GM10248 (cell line): ENCODE measurements at regions not wholly inside any gene's neighbourhood (a gene's known extent, or its start where the extent isn't known, plus 50 kb on each side); places are given as distances from the start of the nearest gene placed in this dataset.

ENCODE experiments used
- CTCF ChIA-PET: fragments of 300-600 bp; sonication (Branson Sonifier 250); formaldehyde crosslinking; extraction: SDS; loops from one replicate; lab custom pipeline; 2021; ENCODE audit warnings: antibody characterized with exemption; lab: Yijun Ruan, JAX
- POLR2A ChIA-PET: fragments of 350-650 bp; sonication (Branson Sonifier 250); formaldehyde crosslinking; extraction: SDS; loops from one replicate; lab custom pipeline; 2020; ENCODE audit warnings: antibody characterized with exemption; lab: Yijun Ruan, JAX
- DNase-seq: peaks from one replicate; pipeline ENCODE4 v3.0.0; 2012; ENCODE audit errors: extremely low spot score
- TF ChIP-seq, protein P1 (sequence below): IDR thresholded peaks from 2 replicates; pipeline ENCODE4 v1.5.1; 2012; ENCODE audit warnings: mild to moderate bottlenecking, low read depth; ENCODE audit errors: extremely low read depth, missing control alignments, control extremely low read depth

DNA sequence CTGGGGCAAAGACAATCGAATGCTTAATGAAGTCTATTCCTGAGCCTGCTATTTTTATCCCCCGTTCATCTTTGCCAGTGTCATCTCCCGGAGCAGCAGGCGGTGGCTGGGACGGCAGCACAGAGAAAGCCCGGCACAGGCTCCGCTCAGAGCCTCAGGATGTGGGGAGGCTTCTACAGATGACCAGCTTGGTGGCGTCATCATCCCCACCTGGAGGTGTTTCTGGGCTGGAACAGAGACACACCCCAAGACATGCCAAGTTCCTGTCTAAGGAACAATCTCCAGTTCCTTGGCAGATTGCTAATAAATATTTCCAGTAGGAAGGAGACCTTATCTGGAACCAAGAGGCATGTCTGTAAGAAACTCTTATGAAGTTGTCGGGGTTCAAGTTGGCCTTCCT lies 552.4 kb upstream of the MGMT start:
- CTCF ChIA-PET = no interaction called here
- no peak for DNase-seq
- POLR2A ChIA-PET = no interaction called here
- TF ChIP-seq, protein P1, sequence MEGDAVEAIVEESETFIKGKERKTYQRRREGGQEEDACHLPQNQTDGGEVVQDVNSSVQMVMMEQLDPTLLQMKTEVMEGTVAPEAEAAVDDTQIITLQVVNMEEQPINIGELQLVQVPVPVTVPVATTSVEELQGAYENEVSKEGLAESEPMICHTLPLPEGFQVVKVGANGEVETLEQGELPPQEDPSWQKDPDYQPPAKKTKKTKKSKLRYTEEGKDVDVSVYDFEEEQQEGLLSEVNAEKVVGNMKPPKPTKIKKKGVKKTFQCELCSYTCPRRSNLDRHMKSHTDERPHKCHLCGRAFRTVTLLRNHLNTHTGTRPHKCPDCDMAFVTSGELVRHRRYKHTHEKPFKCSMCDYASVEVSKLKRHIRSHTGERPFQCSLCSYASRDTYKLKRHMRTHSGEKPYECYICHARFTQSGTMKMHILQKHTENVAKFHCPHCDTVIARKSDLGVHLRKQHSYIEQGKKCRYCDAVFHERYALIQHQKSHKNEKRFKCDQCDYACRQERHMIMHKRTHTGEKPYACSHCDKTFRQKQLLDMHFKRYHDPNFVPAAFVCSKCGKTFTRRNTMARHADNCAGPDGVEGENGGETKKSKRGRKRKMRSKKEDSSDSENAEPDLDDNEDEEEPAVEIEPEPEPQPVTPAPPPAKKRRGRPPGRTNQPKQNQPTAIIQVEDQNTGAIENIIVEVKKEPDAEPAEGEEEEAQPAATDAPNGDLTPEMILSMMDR = no peak

DNA sequence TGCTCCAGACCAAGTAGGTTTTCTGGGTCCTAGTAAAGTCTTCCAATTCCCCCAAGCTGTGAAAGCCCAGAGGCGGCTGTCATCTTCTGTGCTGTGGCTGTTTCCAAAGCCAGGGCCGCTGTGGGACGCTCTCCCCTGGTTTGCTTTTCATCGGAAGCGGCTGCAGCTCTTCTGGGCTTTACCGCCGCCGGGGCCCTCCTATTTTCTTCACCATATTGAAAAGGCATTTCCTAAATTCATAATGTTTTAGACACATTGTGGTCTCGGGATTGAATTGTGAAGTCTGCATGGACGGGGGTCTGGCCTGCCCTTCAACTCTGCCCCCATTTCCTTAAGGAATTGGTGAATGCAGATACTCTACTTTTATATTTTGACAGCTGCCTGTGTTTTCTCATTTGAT lies 551.4 kb upstream of the MGMT start:
- DNase-seq = no peak
- TF ChIP-seq, protein P1 = no peak
- ChIA-PET POLR2A (no interaction called here), CTCF (no interaction called here)

DNA sequence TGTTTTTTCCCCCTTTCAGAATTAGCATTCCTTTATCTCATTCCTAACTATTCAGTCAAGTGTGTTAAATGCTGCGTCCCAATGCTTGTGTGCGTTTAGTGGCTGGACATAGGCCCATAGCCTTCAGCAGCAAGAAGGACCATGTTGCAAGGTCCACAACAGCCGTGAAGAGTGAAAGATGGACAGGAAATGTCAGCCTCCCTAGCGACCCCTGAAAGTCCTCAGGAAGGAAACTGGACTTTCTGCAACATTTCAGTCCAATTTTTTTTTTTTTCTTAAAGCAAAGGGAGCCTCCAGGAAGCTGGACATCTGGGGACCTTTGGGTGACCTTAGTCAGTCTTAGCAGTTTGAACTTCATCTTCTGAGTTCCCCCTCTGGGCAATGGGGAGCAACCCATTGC lies 550.7 kb upstream of the MGMT start:
- POLR2A ChIA-PET = no interaction called here
- CTCF ChIA-PET = no interaction called here
- no peak for DNase-seq
- TF ChIP-seq, protein P1 = no peak

DNA sequence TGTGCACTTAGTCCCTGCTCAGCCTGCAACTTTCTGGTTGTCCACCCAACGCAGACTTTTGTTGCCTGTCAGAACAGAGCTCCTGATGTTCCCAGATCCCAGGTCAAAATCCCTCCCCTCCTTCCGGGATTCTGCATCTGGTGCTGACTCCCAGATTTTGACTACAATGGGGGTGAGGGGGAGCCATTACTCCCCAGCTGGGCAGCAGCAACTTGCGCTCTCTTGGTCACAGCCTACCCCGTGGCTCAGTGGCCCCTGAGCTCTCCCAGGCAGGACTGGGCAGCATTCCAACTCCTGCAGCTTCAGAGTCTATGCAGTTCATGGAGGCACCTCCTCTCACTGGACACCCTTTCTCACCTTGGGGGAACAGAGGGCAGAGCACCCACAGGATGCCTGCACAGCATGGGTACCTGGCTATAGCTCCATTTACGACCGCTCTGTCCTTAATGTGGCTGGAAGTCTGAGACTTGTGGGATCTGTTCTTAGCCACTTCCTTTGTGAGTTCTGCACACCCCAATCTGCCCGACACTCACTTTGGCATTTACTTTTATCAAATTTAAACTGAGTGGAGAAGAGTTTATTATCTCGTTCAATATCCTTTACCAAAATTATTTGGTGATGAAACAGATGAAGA lies 545.5 kb upstream of the MGMT start:
- CTCF ChIA-PET = interaction anchor here (1.6 kb wide), 1 partner anchor 10 kb away, joined by 4 read pairs; no protein-coding TSS in a partner anchor
- TF ChIP-seq, protein P1 = no peak
- DNase-seq = no peak
- POLR2A ChIA-PET = no interaction called here

DNA sequence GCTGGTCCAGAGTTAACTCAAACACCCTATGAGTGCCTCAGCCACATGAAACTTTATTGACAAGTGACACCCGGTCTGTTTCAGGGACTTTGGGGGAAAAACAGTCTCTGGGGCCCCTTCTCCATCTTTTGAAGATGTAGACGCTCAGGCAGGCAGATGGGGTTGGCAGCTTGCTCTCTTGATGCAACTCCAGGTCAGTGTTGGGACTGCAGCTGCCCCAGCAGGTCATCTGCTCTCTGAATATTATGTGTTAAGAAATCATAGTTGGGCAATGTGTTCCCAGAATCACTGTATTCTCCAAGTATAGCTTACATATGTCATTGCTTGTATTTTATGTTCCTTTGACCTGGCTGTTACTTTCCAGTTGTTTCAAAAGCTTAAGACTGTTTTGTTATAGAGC lies 544.9 kb upstream of the MGMT start:
- no peak for DNase-seq
- TF ChIP-seq, protein P1 = no peak
- ChIA-PET POLR2A (no interaction called here), CTCF (interaction anchor here (1.2 to 1.6 kb wide), 2 partner anchors 10 to 11 kb away, joined by 3 to 4 read pairs; no protein-coding TSS in a partner anchor)

DNA sequence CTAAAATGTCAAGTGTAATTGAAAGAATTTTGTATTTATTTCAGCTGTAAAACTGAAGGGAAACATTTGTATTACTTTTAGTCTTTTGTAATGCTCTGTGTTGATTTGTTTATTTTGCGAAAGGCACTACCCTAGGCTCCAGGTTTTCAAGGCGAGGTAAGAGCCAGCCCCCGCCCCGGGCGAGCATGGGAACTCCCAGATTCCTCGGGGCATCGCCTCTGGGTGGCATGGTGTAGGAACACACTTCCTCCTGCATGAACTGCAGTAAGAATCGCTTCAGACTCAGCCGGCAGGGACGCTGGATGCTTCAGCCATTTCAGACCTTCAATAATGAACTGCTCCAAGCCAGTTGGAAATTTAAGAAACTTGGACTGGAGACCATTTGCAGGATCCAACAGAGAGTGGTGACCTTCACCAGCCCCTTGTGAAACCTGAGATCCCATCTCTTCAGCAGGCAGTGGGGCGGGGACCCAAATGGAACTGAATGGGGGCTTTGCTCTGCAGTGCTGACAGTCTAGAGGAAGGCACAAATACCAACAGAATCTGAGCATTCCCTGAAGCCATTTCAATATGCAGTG lies 544.3 kb upstream of the MGMT start:
- TF ChIP-seq, protein P1 = no peak
- CTCF ChIA-PET = interaction anchor here (1.0 to 1.6 kb wide), 3 partner anchors 10 to 14 kb away, joined by 3 to 4 read pairs (median 3); no protein-coding TSS in a partner anchor

More for the DNA sequence above, 544.3 kb upstream of the MGMT start:
- POLR2A ChIA-PET = no interaction called here
- DNase-seq = no peak
